NB4 (cell line): ENCODE measurements at regions not wholly inside any gene's neighbourhood (a gene's known extent, or its start where the extent isn't known, plus 50 kb on each side); places are given as distances from the start of the nearest gene placed in this dataset.

Experiments
- CTCF ChIP-seq: IDR thresholded peaks from one replicate; pipeline ENCODE4 v1.5.1; 2012; ENCODE audit warnings: low read depth, low read length
- MAX ChIP-seq: IDR thresholded peaks from 2 replicates; pipeline ENCODE4 v1.6.1; 2011; ENCODE audit warnings: low read depth, low read length
- MYC ChIP-seq: IDR thresholded peaks from 2 replicates; pipeline ENCODE4 v1.6.1; 2011; ENCODE audit warnings: low read depth, low read length
- POLR2A ChIP-seq: IDR thresholded peaks from 2 replicates; pipeline ENCODE4 v1.6.1; 2011; ENCODE audit warnings: mild to moderate bottlenecking; ENCODE audit not compliant: insufficient read length; ENCODE audit errors: extremely low read depth

DNA sequence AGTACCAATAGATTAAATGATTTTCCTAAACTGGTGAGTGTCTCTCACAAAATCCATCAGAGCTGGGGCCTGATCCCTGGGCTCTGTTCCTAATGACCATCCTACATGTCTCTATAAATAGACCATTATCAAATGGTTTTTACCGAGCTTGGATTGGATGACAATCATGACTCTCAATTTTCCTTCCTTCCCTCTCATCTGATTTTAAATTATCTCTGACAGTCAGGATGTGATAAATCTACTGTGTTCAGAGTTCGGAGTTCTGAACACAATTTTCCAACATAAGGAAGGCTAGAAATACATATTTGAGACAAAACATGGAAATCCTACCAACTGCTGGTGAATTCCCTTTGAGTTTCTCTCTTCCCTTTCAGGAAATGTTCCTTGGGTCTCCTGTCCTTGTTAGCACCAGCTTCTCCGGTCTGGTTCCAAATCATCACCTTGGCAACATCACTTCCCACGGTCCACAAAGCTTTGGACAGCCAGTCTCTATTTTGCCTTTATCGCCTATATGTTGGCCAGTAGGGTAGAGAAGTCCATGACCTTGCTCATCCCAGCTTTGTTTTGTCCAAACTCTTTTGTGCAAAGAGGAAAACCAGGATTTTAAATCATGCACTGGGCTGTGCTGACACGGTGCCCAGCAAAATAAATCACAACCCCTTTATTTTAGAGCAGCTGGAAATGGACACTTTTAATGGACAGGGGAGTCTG, 139.6 kb upstream of the ITGA6 start:
- no peak for TF ChIP-seq CTCF
- no peak for TF ChIP-seq POLR2A
- no peak for TF ChIP-seq MYC
- no peak for TF ChIP-seq MAX
